ENCODE measurements at regions not wholly inside any gene's neighbourhood (a gene's known extent, or its start where the extent isn't known, plus 50 kb on each side); places are given as distances from the start of the nearest gene placed in this dataset.
A peak's percentile ranks its signal among the peaks of the same experiment; 100 is the strongest.

- TF ChIP-seq CTCF (IDR thresholded peaks at IDR 0.05; ENCODE audit: insufficient read depth, low read length, severe bottlenecking), result no peak
- H3K27me3 ChIP-seq (ENCODE audit: control insufficient read depth, insufficient read depth, low read length), result no peaks in the 10 kb centered on the region
- DNase-seq (ENCODE audit: low read depth) (peak; percentile 39), FAIRE-seq (no peak)
- H3K36me3 ChIP-seq (ENCODE audit: control insufficient read depth, insufficient read depth, low read length), result no peaks in the 10 kb centered on the region
- H3K4me3 ChIP-seq (ENCODE audit: low read depth, low read length), result no peak overlapping the region
These were observed 530.2 kb downstream of the BCKDHB start for GRCh38 chr6:80636689-80637088.

DNA sequence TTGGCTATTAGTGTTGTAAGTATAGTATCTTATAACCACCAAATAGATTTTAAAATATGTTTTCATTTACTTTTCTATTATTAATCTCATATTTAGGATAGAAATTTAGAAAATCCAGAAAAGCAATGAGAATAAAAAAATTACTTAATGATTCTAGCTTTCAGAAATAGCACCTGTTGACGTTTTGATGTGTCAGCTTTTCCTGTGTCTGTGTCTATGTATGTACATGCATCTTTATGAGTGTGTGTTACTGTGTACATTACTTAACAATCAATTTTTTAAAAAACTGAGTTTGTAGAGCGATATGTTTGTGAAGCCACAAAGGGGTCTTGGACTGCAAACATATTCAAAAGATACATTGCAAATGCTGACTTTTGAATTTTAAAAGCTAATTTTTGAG is 526.9 kb downstream of the BCKDHB start:
- Histone ChIP-seq H3K27me3 (ENCODE audit: control insufficient read depth, insufficient read depth, low read length) (no peaks in the 10 kb centered on the region), H3K36me3 (ENCODE audit: control insufficient read depth, insufficient read depth, low read length) (no peaks in the 10 kb centered on the region), H3K4me3 (ENCODE audit: low read depth, low read length) (no peak overlapping the region)
- no peak for FAIRE-seq
- no peak for DNase-seq (ENCODE audit: low read depth)
- TF ChIP-seq CTCF (IDR thresholded peaks at IDR 0.05; ENCODE audit: insufficient read depth, low read length, severe bottlenecking), result no peak

- H3K27me3 ChIP-seq (ENCODE audit: control insufficient read depth, insufficient read depth, low read length), result no peaks in the 10 kb centered on the region
- DNase-seq (ENCODE audit: low read depth), result no peak
- no peak for TF ChIP-seq CTCF (IDR thresholded peaks at IDR 0.05; ENCODE audit: insufficient read depth, low read length, severe bottlenecking)
- FAIRE-seq, result no peak
- H3K36me3 ChIP-seq (ENCODE audit: control insufficient read depth, insufficient read depth, low read length), result no peaks in the 10 kb centered on the region
- H3K4me3 ChIP-seq (ENCODE audit: low read depth, low read length), result no peak overlapping the region
These were observed 518.9 kb downstream of the BCKDHB start for GRCh38 chr6:80625405-80625804.

DNA sequence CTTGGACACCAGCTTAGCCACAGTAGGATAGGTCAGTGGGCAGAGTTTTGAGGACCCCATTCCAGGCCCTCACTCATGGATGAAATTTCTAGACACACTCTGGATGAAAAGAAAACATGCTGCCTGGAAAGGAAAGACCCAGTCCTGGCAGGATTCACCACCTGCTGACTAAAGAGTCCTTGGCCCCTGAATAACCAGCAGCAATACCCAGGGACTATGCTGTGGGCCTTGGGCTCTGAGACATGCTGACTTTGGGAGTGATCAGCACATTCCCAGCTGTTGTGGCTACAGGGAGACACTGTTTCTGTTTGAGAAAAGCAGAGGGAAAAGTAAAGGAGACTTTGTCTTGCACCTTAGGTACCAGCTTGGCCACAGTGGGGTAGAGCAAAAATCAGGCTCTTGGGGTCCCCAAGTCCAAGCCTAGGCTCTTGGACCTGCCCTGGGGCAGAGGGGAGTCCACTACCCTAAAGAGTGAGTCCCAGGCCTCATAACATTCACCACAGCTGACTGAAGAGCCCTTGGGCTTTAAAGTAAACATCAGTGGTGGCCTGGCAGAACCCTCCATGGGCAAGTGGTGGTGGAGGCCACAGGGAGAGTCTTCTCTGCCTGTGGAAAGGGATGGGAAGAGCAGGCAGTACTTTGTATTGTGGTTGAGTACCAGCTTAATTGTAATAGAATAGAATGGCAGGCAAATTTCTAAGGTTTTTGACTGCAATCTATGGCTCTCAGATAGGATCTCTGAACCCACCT is 516.8 kb downstream of the BCKDHB start:
- FAIRE-seq, result no peak

GRCh38 chr6:80622641-80623040 is 516.2 kb downstream of the BCKDHB start:
- TF ChIP-seq CTCF (IDR thresholded peaks at IDR 0.05; ENCODE audit: insufficient read depth, low read length, severe bottlenecking), result no peak
- Histone ChIP-seq H3K4me3 (ENCODE audit: low read depth, low read length) (no peak overlapping the region), H3K27me3 (ENCODE audit: control insufficient read depth, insufficient read depth, low read length) (no peaks in the 10 kb centered on the region), H3K36me3 (ENCODE audit: control insufficient read depth, insufficient read depth, low read length) (no peaks in the 10 kb centered on the region)
- FAIRE-seq (peak; percentile 95), DNase-seq (ENCODE audit: low read depth) (peak; percentile 55)

More for the DNA sequence above, 516.8 kb downstream of the BCKDHB start:
- no peaks in the 10 kb centered on the region for H3K36me3 ChIP-seq (ENCODE audit: control insufficient read depth, insufficient read depth, low read length)
- no peak for DNase-seq (ENCODE audit: low read depth)
- TF ChIP-seq CTCF (IDR thresholded peaks at IDR 0.05; ENCODE audit: insufficient read depth, low read length, severe bottlenecking), result no peak
- H3K4me3 ChIP-seq (ENCODE audit: low read depth, low read length), result no peak overlapping the region
- no peaks in the 10 kb centered on the region for H3K27me3 ChIP-seq (ENCODE audit: control insufficient read depth, insufficient read depth, low read length)

GRCh38 chr6:80618953-80619352 is 512.5 kb downstream of the BCKDHB start:
- Histone ChIP-seq H3K27me3 (ENCODE audit: control insufficient read depth, insufficient read depth, low read length) (no peaks in the 10 kb centered on the region), H3K36me3 (ENCODE audit: control insufficient read depth, insufficient read depth, low read length) (no peaks in the 10 kb centered on the region), H3K4me3 (ENCODE audit: low read depth, low read length) (no peak overlapping the region)
- peak; percentile 57 for DNase-seq (ENCODE audit: low read depth)
- FAIRE-seq, result no peak
- no peak for TF ChIP-seq CTCF (IDR thresholded peaks at IDR 0.05; ENCODE audit: insufficient read depth, low read length, severe bottlenecking)
